NCI-H2029 treated with DMSO at 0.1 percent for 48 hours (cell line): ENCODE measurements at regions not wholly inside any gene's neighbourhood (a gene's known extent, or its start where the extent isn't known, plus 50 kb on each side); places are given as distances from the start of the nearest gene placed in this dataset.

Experiments
- DNase-seq: peaks from one replicate; lab custom pipeline; 2025; lab: John Stamatoyannopoulos, UW

GRCh38 chr3:9301091-9301490, 51.6 kb upstream of the SRGAP3 start:
- no peak for DNase-seq

- DNase-seq: no peak
These were observed 52.4 kb upstream of the SRGAP3 start for GRCh38 chr3:9301798-9302197.

- peak; percentile 87 for DNase-seq
These were observed 53.2 kb upstream of the SRGAP3 start for GRCh38 chr3:9302425-9303181.

- DNase-seq: no peak
These were observed 54.4 kb upstream of the THUMPD3 start for GRCh38 chr3:9308298-9308990.

GRCh38 chr3:9310043-9310442, 52.8 kb upstream of the THUMPD3 start:
- peak; percentile 90 for DNase-seq

- no peak for DNase-seq
These were observed 51.6 kb upstream of the THUMPD3 start for GRCh38 chr3:9311228-9311627.
